ENCODE measurements at regions not wholly inside any gene's neighbourhood (a gene's known extent, or its start where the extent isn't known, plus 50 kb on each side); places are given as distances from the start of the nearest gene placed in this dataset.
"Not testable (repeated sequence)": the region's sequence is repeated elsewhere in the genome, so short reads cannot be mapped to it uniquely, and the experiment has no call there.

DNA sequence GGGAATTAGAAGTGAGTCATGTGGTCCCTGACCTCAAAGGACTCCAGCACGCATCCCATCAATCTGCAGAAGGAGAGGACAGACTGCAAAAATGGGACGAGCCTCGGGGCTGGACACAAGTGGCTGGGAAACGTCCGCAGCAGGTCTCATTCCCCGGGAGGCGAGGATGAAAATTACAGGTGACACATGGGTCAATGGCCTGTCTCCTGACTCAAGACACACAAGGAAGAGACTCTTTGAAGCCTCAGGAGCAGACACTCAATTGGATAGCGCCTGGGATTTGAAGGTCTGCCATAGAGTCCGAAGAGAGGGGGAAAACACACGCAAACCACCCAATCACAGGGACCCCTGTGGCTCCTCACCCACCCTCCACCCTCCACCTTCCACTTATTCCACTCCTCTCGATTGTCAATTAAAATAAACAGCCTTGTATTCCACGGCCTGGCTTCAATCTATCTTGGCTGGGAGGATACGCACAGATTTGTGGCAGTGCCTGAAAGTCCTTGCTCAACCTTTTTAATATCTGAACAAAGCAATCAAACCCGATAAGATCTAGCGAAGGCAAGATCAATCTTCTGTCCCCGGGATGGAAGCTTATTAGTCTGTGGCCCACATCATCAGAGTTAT lies 101.8 kb upstream of the CADM1 start:
- POLR2A ChIA-PET, result no interaction called here
- no peaks in the 10 kb centered on the region for H3K9me3 ChIP-seq (ENCODE audit: low read length)
- H3K36me3 ChIP-seq (replicated peaks in 1 of 2; ENCODE audit: control insufficient read depth in 1 of 2, insufficient read depth in 2 of 2, low read length in 2 of 2), result no peaks in the 10 kb centered on the region
- 37% methylated on average over 15 of the region's 16 CpGs for WGBS (ENCODE audit: low lambda C conversion rate)
- TF ChIP-seq ZNF605 (CRISPR knock-in tag; IDR thresholded peaks at IDR 0.05), result no peak
- TF ChIP-seq ZMAT3 (CRISPR knock-in tag; conservative IDR thresholded peaks at IDR 0.05), result no peak
- no peak for TF ChIP-seq SNAI1 (CRISPR knock-in tag; IDR thresholded peaks at IDR 0.05; ENCODE audit: borderline replicate concordance)
- no peak for TF ChIP-seq ZNF670 (CRISPR knock-in tag; IDR thresholded peaks at IDR 0.05; ENCODE audit: borderline replicate concordance)
- TF ChIP-seq, protein P1, sequence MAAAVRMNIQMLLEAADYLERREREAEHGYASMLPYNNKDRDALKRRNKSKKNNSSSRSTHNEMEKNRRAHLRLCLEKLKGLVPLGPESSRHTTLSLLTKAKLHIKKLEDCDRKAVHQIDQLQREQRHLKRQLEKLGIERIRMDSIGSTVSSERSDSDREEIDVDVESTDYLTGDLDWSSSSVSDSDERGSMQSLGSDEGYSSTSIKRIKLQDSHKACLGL (CRISPR knock-in tag; IDR thresholded peaks at IDR 0.05), result no peak
- TF ChIP-seq ZNF33A (CRISPR knock-in tag; IDR thresholded peaks at IDR 0.05; ENCODE audit: borderline replicate concordance), result no peak
- TF ChIP-seq, protein P2, sequence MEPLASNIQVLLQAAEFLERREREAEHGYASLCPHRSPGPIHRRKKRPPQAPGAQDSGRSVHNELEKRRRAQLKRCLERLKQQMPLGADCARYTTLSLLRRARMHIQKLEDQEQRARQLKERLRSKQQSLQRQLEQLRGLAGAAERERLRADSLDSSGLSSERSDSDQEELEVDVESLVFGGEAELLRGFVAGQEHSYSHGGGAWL (CRISPR knock-in tag; IDR thresholded peaks at IDR 0.05), result no peak
- no peak for TF ChIP-seq XBP1 (CRISPR knock-in tag; IDR thresholded peaks at IDR 0.05)
- TF ChIP-seq, protein P3, sequence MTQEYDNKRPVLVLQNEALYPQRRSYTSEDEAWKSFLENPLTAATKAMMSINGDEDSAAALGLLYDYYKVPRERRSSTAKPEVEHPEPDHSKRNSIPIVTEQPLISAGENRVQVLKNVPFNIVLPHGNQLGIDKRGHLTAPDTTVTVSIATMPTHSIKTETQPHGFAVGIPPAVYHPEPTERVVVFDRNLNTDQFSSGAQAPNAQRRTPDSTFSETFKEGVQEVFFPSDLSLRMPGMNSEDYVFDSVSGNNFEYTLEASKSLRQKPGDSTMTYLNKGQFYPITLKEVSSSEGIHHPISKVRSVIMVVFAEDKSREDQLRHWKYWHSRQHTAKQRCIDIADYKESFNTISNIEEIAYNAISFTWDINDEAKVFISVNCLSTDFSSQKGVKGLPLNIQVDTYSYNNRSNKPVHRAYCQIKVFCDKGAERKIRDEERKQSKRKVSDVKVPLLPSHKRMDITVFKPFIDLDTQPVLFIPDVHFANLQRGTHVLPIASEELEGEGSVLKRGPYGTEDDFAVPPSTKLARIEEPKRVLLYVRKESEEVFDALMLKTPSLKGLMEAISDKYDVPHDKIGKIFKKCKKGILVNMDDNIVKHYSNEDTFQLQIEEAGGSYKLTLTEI (CRISPR knock-in tag; conservative IDR thresholded peaks at IDR 0.05), result no peak
- TF ChIP-seq, protein P4, sequence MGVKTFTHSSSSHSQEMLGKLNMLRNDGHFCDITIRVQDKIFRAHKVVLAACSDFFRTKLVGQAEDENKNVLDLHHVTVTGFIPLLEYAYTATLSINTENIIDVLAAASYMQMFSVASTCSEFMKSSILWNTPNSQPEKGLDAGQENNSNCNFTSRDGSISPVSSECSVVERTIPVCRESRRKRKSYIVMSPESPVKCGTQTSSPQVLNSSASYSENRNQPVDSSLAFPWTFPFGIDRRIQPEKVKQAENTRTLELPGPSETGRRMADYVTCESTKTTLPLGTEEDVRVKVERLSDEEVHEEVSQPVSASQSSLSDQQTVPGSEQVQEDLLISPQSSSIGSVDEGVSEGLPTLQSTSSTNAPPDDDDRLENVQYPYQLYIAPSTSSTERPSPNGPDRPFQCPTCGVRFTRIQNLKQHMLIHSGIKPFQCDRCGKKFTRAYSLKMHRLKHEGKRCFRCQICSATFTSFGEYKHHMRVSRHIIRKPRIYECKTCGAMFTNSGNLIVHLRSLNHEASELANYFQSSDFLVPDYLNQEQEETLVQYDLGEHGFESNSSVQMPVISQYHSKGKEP (CRISPR knock-in tag; IDR thresholded peaks at IDR 0.05), result no peak
- TF ChIP-seq EP300 (IDR thresholded peaks at IDR 0.05; ENCODE audit: low read depth in 2 of 2, low read length in 2 of 2), result no peak
- no peak for TF ChIP-seq EP300 (CRISPR knock-in tag; IDR thresholded peaks at IDR 0.05; ENCODE audit: borderline replicate concordance)
- TF ChIP-seq IRX3 (CRISPR knock-in tag; IDR thresholded peaks at IDR 0.05; ENCODE audit: borderline replicate concordance, low read depth), result no peak
- TF ChIP-seq XRCC5 (optimal IDR thresholded peaks at IDR 0.05; ENCODE audit: low read length), result no peak
- no peak for TF ChIP-seq ZSCAN20 (CRISPR knock-in tag; IDR thresholded peaks at IDR 0.05; ENCODE audit: borderline replicate concordance)
- no peak for TF ChIP-seq ZNF598 (CRISPR knock-in tag; IDR thresholded peaks at IDR 0.05; ENCODE audit: borderline replicate concordance)
- no peaks in the 10 kb centered on the region for H4K20me1 ChIP-seq (ENCODE audit: insufficient read depth, low read length)
- H2AFZ ChIP-seq (ENCODE audit: low read length), result no peak overlapping the region
- ATAC-seq (no peak), DNase-seq (ENCODE audit: low spot score) (no peak), FAIRE-seq (no peak)
- H3K27ac ChIP-seq (ENCODE audit: extremely low read length, insufficient read depth, low read length), result no peak overlapping the region
- no peaks in the 10 kb centered on the region for H3K4me1 ChIP-seq (ENCODE audit: insufficient read depth, low read length)
- no peak overlapping the region for H3K4me2 ChIP-seq (ENCODE audit: low read depth, low read length)
- BruUV-seq (replicated peaks), result no TSS peak
- peaks cover 0 to 9% of the 10 kb centered on the region in 2 experiments; a peak in 1 of 5 replicates for H3K27me3 ChIP-seq (ENCODE audit: control insufficient read depth in 1 of 2, insufficient read depth in 2 of 2, low read length in 2 of 2)
- H3K4me3 ChIP-seq (replicated peaks in 1 of 3; ENCODE audit: insufficient read depth in 1 of 3, low read depth in 2 of 3, low read length in 3 of 3), result no peak overlapping the region
- no peak overlapping the region for H3K9ac ChIP-seq (ENCODE audit: insufficient read depth, low read depth, low read length)
- CTCF ChIA-PET (ENCODE audit: low intra/inter-chr PET ratio, low total read pairs), result no interaction called here
- no peaks in the 10 kb centered on the region for H3K79me2 ChIP-seq (ENCODE audit: insufficient read depth, low read length)
- in situ Hi-C loops (cut with HindIII; ENCODE audit: extremely low pct_ligation_motif_present, low pct_unique_long_range_greater_than_20kb), result no loop called here
- intact Hi-C loops (cut with micrococcal nuclease; ENCODE audit: unreplicated experiment), result no loop called here

DNA sequence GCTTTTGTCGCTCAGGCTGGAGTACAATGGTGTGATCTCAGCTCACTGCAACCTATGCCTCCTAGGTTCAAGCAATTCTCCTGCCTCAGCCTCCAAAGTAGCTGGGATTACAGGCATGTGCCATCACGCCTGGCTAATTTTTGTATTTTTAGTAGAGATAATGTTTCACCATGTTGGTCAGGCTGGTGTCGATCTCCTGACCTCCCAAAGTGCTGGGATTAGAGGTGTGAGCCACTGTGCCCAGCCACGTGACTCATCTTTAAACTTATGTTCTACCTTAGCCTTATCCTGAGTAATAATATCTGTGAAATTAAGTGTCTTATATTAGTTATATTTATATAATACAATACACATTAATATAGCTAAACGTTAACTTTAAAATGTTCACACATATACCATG lies 101.2 kb upstream of the CADM1 start:
- POLR2A ChIA-PET; H3K9ac ChIP-seq (ENCODE audit: insufficient read depth, low read depth, low read length); H3K27ac ChIP-seq (ENCODE audit: extremely low read length, insufficient read depth, low read length); H3K79me2 ChIP-seq (ENCODE audit: insufficient read depth, low read length); H3K9me3 ChIP-seq (ENCODE audit: low read length); H3K4me2 ChIP-seq (ENCODE audit: low read depth, low read length); H4K20me1 ChIP-seq (ENCODE audit: insufficient read depth, low read length); H3K4me3 ChIP-seq (replicated peaks in 1 of 3; ENCODE audit: insufficient read depth in 1 of 3, low read depth in 2 of 3, low read length in 3 of 3); CTCF ChIA-PET (ENCODE audit: low intra/inter-chr PET ratio, low total read pairs); intact Hi-C loops (cut with micrococcal nuclease; ENCODE audit: unreplicated experiment); ATAC-seq; in situ Hi-C loops (cut with HindIII; ENCODE audit: extremely low pct_ligation_motif_present, low pct_unique_long_range_greater_than_20kb); H3K36me3 ChIP-seq (replicated peaks in 1 of 2; ENCODE audit: control insufficient read depth in 1 of 2, insufficient read depth in 2 of 2, low read length in 2 of 2); H3K4me1 ChIP-seq (ENCODE audit: insufficient read depth, low read length); FAIRE-seq; H2AFZ ChIP-seq (ENCODE audit: low read length); DNase-seq (ENCODE audit: low spot score); H3K27me3 ChIP-seq (ENCODE audit: control insufficient read depth in 1 of 2, insufficient read depth in 2 of 2, low read length in 2 of 2); BruUV-seq (replicated peaks): not testable (repeated sequence)
- WGBS (ENCODE audit: low lambda C conversion rate), result 50% methylated on average over 5 of the region's 5 CpGs

Data from HepG2 (cell line).